ENCODE measurements at regions not wholly inside any gene's neighbourhood (a gene's known extent, or its start where the extent isn't known, plus 50 kb on each side); places are given as distances from the start of the nearest gene placed in this dataset.

DNA sequence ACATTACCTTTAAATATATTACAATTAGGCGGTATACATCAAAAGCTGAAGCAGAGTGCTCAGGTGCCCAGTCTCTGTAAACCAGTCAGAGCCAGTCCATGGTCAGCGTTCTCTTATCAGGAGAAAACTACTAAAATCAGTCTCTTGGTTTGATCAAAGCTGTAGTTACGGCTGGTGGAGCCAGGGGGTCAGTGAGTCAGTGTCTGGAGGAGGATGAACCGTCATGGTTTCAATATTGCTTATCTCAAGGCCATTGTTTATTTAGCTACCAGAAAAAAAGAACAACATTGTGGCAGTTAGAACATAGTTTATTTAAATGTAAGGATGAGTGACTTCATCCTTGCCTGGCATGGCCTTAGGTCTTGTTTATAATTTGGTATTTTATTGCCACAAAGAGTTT, 71.3 kb upstream of the NYAP2 start:
- DNase-seq: peak in 1 of 2 experiments; percentile 18
- H3K27ac ChIP-seq: no peak overlapping the region

DNA sequence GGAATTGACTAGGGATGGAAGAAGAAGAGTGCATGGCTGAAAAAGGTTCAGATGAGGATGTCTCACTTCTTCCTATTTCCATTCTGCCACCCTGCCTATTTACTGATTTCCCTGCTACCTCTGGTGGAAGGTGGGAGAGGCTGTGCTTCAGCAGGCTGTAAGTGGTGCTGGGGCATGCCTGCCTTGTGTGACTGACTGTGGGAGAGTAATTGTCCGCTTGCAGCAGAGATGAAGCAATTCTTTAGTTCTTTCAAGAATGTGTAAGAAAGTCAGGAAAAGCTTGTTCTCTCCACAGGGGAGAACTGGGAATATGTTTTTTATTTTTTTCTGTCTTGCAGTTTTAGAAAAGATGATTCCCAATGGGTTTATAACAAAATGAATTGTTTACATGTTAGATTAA, 72.5 kb upstream of the NYAP2 start:
- Histone ChIP-seq H3K4me2 (no peak overlapping the region), H3K27ac (no peak overlapping the region), H3K4me1 (replicated peaks; ENCODE audit: insufficient read depth) (no peaks in the 10 kb centered on the region), H2AFZ (no peak overlapping the region), H3K79me2 (ENCODE audit: low read depth) (no peaks in the 10 kb centered on the region), H3K36me3 (ENCODE audit: low read depth) (no peaks in the 10 kb centered on the region), H4K20me1 (ENCODE audit: insufficient read depth) (no peaks in the 10 kb centered on the region), H3F3A (ENCODE audit: insufficient read depth, low read depth) (no peaks in the 10 kb centered on the region), H3K9me3 (ENCODE audit: insufficient read depth, low read depth) (no peaks in the 10 kb centered on the region), H3K4me3 (no peak overlapping the region), H3K9me2 (ENCODE audit: insufficient read depth) (no peaks in the 10 kb centered on the region), H3K27me3 (ENCODE audit: insufficient read depth, low read depth) (0 out of 2 replicates have a peak, but pooled peaks cover 5% of the 10 kb centered on the region)
- intact Hi-C loops (cut with micrococcal nuclease; ENCODE audit: unreplicated experiment): no loop called here
- ChIA-PET POLR2A (ENCODE audit: unreplicated experiment) (no interaction called here), CTCF (no interaction called here)
- no peak for TF ChIP-seq EZH2 (IDR thresholded peaks at IDR 0.05; ENCODE audit: low read depth)
- TF ChIP-seq, protein P1, sequence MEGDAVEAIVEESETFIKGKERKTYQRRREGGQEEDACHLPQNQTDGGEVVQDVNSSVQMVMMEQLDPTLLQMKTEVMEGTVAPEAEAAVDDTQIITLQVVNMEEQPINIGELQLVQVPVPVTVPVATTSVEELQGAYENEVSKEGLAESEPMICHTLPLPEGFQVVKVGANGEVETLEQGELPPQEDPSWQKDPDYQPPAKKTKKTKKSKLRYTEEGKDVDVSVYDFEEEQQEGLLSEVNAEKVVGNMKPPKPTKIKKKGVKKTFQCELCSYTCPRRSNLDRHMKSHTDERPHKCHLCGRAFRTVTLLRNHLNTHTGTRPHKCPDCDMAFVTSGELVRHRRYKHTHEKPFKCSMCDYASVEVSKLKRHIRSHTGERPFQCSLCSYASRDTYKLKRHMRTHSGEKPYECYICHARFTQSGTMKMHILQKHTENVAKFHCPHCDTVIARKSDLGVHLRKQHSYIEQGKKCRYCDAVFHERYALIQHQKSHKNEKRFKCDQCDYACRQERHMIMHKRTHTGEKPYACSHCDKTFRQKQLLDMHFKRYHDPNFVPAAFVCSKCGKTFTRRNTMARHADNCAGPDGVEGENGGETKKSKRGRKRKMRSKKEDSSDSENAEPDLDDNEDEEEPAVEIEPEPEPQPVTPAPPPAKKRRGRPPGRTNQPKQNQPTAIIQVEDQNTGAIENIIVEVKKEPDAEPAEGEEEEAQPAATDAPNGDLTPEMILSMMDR (conservative IDR thresholded peaks at IDR 0.05): no peak
- DNase-seq: no peak
- no TSS peak for BruUV-seq (replicated peaks)

More for the DNA sequence above, 71.3 kb upstream of the NYAP2 start:
- no peaks in the 10 kb centered on the region for H3K9me2 ChIP-seq (ENCODE audit: insufficient read depth)
- H3K36me3 ChIP-seq (ENCODE audit: low read depth): no peaks in the 10 kb centered on the region
- H3K4me1 ChIP-seq (replicated peaks; ENCODE audit: insufficient read depth): no peaks in the 10 kb centered on the region
- no peak overlapping the region for H3K4me2 ChIP-seq
- H2AFZ ChIP-seq: no peak overlapping the region
- H3K27me3 ChIP-seq (ENCODE audit: insufficient read depth, low read depth): 0 out of 2 replicates have a peak, but pooled peaks cover 5% of the 10 kb centered on the region
- intact Hi-C loops (cut with micrococcal nuclease; ENCODE audit: unreplicated experiment): no loop called here
- POLR2A ChIA-PET (ENCODE audit: unreplicated experiment): no interaction called here
- no TSS peak for BruUV-seq (replicated peaks)
- H3K4me3 ChIP-seq: no peak overlapping the region
- H4K20me1 ChIP-seq (ENCODE audit: insufficient read depth): no peaks in the 10 kb centered on the region
- H3K9me3 ChIP-seq (ENCODE audit: insufficient read depth, low read depth): no peaks in the 10 kb centered on the region
- H3F3A ChIP-seq (ENCODE audit: insufficient read depth, low read depth): no peaks in the 10 kb centered on the region
- CTCF ChIA-PET: no interaction called here
- TF ChIP-seq EZH2 (IDR thresholded peaks at IDR 0.05; ENCODE audit: low read depth): no peak
- TF ChIP-seq, protein P1 (conservative IDR thresholded peaks at IDR 0.05): no peak
- no peaks in the 10 kb centered on the region for H3K79me2 ChIP-seq (ENCODE audit: low read depth)

DNA sequence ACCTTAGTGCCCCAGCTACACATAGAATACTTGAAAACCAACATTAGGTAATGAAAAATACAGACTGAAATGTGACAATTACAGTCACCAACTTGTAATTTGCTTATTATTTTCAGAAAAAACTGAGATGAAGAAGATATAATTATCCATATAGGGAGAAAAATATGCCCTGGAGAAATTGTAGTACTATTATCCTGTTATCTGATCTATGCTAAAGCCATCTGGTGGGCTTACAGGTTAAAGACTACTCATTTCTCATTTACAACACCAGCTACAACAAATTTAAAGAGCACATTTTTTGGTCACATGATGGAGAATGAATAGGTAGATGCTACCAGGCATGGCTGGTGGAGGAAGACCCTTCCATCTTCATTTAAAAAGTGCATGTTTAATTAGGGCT, 79.6 kb upstream of the NYAP2 start:
- no peaks in the 10 kb centered on the region for H3K4me1 ChIP-seq (replicated peaks; ENCODE audit: insufficient read depth)
- H3K4me2 ChIP-seq: no peak overlapping the region
- no peak overlapping the region for H2AFZ ChIP-seq
- no peaks in the 10 kb centered on the region for H3F3A ChIP-seq (ENCODE audit: insufficient read depth, low read depth)
- ChIA-PET CTCF (no interaction called here), POLR2A (ENCODE audit: unreplicated experiment) (no interaction called here)
- TF ChIP-seq EZH2 (IDR thresholded peaks at IDR 0.05; ENCODE audit: low read depth): no peak
- TF ChIP-seq, protein P1 (conservative IDR thresholded peaks at IDR 0.05): no peak
- H3K4me3 ChIP-seq: no peak overlapping the region
- H3K9me3 ChIP-seq (ENCODE audit: insufficient read depth, low read depth): no peaks in the 10 kb centered on the region
- no TSS peak for BruUV-seq (replicated peaks)
- no peaks in the 10 kb centered on the region for H4K20me1 ChIP-seq (ENCODE audit: insufficient read depth)
- H3K36me3 ChIP-seq (ENCODE audit: low read depth): no peaks in the 10 kb centered on the region
- H3K79me2 ChIP-seq (ENCODE audit: low read depth): no peaks in the 10 kb centered on the region
- H3K9me2 ChIP-seq (ENCODE audit: insufficient read depth): no peaks in the 10 kb centered on the region
- H3K27ac ChIP-seq: no peak overlapping the region
- no peaks in the 10 kb centered on the region for H3K27me3 ChIP-seq (ENCODE audit: insufficient read depth, low read depth)
- no peak for DNase-seq
- intact Hi-C loops (cut with micrococcal nuclease; ENCODE audit: unreplicated experiment): no loop called here
